Esophagus muscularis mucosa (tissue), 4 donors: ENCODE measurements at regions not wholly inside any gene's neighbourhood (a gene's known extent, or its start where the extent isn't known, plus 50 kb on each side); places are given as distances from the start of the nearest gene placed in this dataset.
"Not testable (repeated sequence)": the region's sequence is repeated elsewhere in the genome, so short reads cannot be mapped to it uniquely, and the experiment has no call there.

ENCODE experiments used
- DNase-seq: peaks from one replicate; pipeline ENCODE4 v3.0.0-alpha.2; 2017; ENCODE audit errors: extremely low spot score
- H3K27ac ChIP-seq, 4 donors: fragments of 200-600 bp; sonication (generic); replicated peaks in 1 of 4; 1 replicate in 3 of 4; 2 replicates in 1 of 4; pipeline ENCODE4 v1.5.1; 2016 to 2019; ENCODE audit warnings: mild to moderate bottlenecking in 1 of 4
- H3K27me3 ChIP-seq, 4 donors: fragments of 200-600 bp; sonication (generic); one replicate each; pipeline versions ENCODE4 v1.5.1 to v1.6.0; 2016 to 2019
- H3K36me3 ChIP-seq, 4 donors: fragments of 200-600 bp; sonication (generic); one replicate each; pipeline ENCODE4 v1.5.1; 2016 to 2019
- H3K4me1 ChIP-seq, 4 donors: fragments of 200-600 bp; sonication (generic); one replicate each; pipeline ENCODE4 v1.5.1; 2016 to 2019
- H3K4me3 ChIP-seq, 4 donors: fragments of 200-600 bp; sonication (generic); 1 replicate in 2 of 4; 2 replicates in 2 of 4; pipeline ENCODE4 v1.5.1; 2016 to 2019; ENCODE audit warnings: mild to moderate bottlenecking in 4 of 4, moderate library complexity in 1 of 4
- H3K9me3 ChIP-seq, 4 donors: fragments of 200-600 bp; sonication (generic); 1 replicate in 3 of 4; 2 replicates in 1 of 4; pipeline ENCODE4 v1.5.1; 2016 to 2019
- CTCF ChIP-seq, 3 experiments: fragments of 200-600 bp in 2 of 3; fragments of 450-650 bp in 1 of 3; sonication (generic) in 2 of 3; IDR thresholded peaks; one replicate each; pipeline ENCODE4 v1.5.1; 2017 to 2019; ENCODE audit warnings: antibody characterized with exemption in 3 of 3, mild to moderate bottlenecking in 2 of 3, moderate library complexity in 1 of 3
- EP300 ChIP-seq: sonication (generic); formaldehyde crosslinking; IDR thresholded peaks from one replicate; pipeline ENCODE4 v1.6.1; 2017; ENCODE audit warnings: antibody characterized with exemption
- POLR2A ChIP-seq: fragments of 450-650 bp; IDR thresholded peaks from one replicate; pipeline ENCODE4 v1.6.1; 2017; ENCODE audit warnings: antibody characterized with exemption, moderate library complexity, mild to moderate bottlenecking, low read depth
- POLR2AphosphoS5 ChIP-seq, 2 donors: sonication (generic); formaldehyde crosslinking; IDR thresholded peaks; one replicate each; pipeline ENCODE4 v1.6.1; 2017; ENCODE audit warnings: antibody characterized with exemption in 2 of 2
- WGBS: methylation state at CpG from one replicate; pipeline ENCODE4 v1.1.5; 2018; 5-methylcytosine and 5-hydroxymethylcytosine counted together
- intact Hi-C: fragments of 100-400 bp; cut with DNase I; formaldehyde crosslinking; loops from one replicate; pipeline ENCODE4 v1.15.1; 2023

- intact Hi-C loops: no loop called here
- 87% methylated on average over 2 of the region's 2 CpGs for WGBS
- H3K4me1 ChIP-seq: peaks cover 0 to 13% (median 5%) of the 10 kb centered on the region in 4 donors
Measured at GRCh38 chr4:124067046-124067445, 645.5 kb downstream of the ANKRD50 start.

GRCh38 chr4:124070688-124071484 is 641.6 kb downstream of the ANKRD50 start:
- intact Hi-C loops: no loop called here
- no peaks in the 10 kb centered on the region for H3K36me3 ChIP-seq
- peaks cover 0 to 8% (median 0%) of the 10 kb centered on the region in 4 donors for H3K4me1 ChIP-seq
- no peaks in the 10 kb centered on the region for H3K27me3 ChIP-seq
- peaks cover 2 to 31% (median 24%) of the 10 kb centered on the region in 4 donors for H3K9me3 ChIP-seq
- DNase-seq: no peak
- WGBS: 93% methylated on average over 3 of the region's 3 CpGs
- H3K27ac ChIP-seq: no peak overlapping the region
- H3K4me3 ChIP-seq: no peak overlapping the region
- TF ChIP-seq POLR2A (no peak), POLR2AphosphoS5 (IDR thresholded peaks at IDR 0.05) (no peak), EP300 (no peak), CTCF (IDR thresholded peaks at IDR 0.05) (no peak)

More at GRCh38 chr4:124067046-124067445, 645.5 kb downstream of the ANKRD50 start:
- H3K27ac ChIP-seq: no peak overlapping the region
- H3K4me3 ChIP-seq: no peak overlapping the region
- peaks cover 2 to 24% (median 21%) of the 10 kb centered on the region in 4 donors for H3K9me3 ChIP-seq
- no peaks in the 10 kb centered on the region for H3K27me3 ChIP-seq
- TF ChIP-seq CTCF (IDR thresholded peaks at IDR 0.05) (no peak), POLR2AphosphoS5 (IDR thresholded peaks at IDR 0.05) (no peak), POLR2A (no peak), EP300 (no peak)
- DNase-seq: no peak
- H3K36me3 ChIP-seq: no peaks in the 10 kb centered on the region

DNA sequence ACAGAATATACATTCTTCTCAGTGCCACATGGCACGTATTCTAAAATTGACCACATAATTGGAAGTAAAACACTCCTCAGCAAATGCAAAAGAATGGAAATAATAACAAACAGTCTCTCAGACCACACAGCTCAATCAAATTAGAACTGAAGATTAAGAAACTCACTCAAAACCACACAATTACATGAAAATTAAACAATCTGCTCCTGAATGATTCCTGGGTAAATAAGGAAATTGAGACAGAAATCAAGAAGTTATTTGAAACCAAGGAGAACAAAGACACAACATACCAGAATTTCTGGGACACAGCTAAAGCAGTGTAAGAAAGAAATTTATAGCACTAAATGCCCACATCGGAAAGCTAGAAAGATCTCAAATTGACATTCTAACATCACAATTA is 637.3 kb downstream of the ANKRD50 start:
- DNase-seq, H3K27ac ChIP-seq, H3K4me1 ChIP-seq, H3K4me3 ChIP-seq, H3K36me3 ChIP-seq, intact Hi-C loops, H3K27me3 ChIP-seq: not testable (repeated sequence)
- WGBS: 94% methylated on average over 2 of the region's 2 CpGs
- peaks cover 2 to 28% (median 21%) of the 10 kb centered on the region in 4 donors for H3K9me3 ChIP-seq

- H3K36me3 ChIP-seq: no peaks in the 10 kb centered on the region
- DNase-seq: no peak
- no peaks in the 10 kb centered on the region for H3K4me1 ChIP-seq
- H3K4me3 ChIP-seq: no peak overlapping the region
- intact Hi-C loops: no loop called here
- peaks cover 0 to 9% (median 4%) of the 10 kb centered on the region in 4 donors for H3K9me3 ChIP-seq
- no peaks in the 10 kb centered on the region for H3K27me3 ChIP-seq
- WGBS: 81% methylated on average over 1 of the region's 1 CpG
- H3K27ac ChIP-seq: no peak overlapping the region
- TF ChIP-seq POLR2A (no peak), EP300 (no peak), CTCF (IDR thresholded peaks at IDR 0.05) (no peak), POLR2AphosphoS5 (IDR thresholded peaks at IDR 0.05) (no peak)
Measured at GRCh38 chr4:124079174-124079780, 633.3 kb downstream of the ANKRD50 start.

DNA sequence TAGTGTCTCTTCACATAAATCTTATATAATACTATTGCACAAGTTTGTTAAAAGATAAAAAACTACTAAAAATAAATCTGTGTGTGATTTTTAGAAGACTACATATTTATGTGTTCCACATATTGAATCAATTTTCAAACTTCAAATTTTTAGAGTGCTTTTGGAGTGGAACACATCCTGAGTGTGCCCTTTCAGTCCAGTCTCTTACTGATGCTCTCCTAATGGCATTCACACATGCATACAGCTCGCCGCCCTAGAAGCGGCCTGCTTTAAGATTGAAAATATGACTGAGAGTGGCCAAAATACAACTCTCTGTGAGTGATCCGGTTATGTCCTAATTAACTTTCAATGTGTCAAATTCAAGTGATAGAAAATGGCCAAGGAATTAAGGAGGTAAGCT is 628.8 kb downstream of the ANKRD50 start:
- Histone ChIP-seq H3K4me3 (no peak overlapping the region), H3K27me3 (no peaks in the 10 kb centered on the region), H3K36me3 (no peaks in the 10 kb centered on the region), H3K9me3 (peaks cover 0 to 9% (median 4%) of the 10 kb centered on the region in 4 donors), H3K27ac (no peak overlapping the region), H3K4me1 (no peaks in the 10 kb centered on the region)
- no peak for DNase-seq
- TF ChIP-seq CTCF (IDR thresholded peaks at IDR 0.05) (no peak), POLR2A (no peak), POLR2AphosphoS5 (IDR thresholded peaks at IDR 0.05) (no peak), EP300 (no peak)
- intact Hi-C loops: no loop called here
- WGBS: 86% methylated on average over 3 of the region's 4 CpGs
